OCI-LY7 (cell line): ENCODE measurements at regions not wholly inside any gene's neighbourhood (a gene's known extent, or its start where the extent isn't known, plus 50 kb on each side); places are given as distances from the start of the nearest gene placed in this dataset.

Experiments used
- CTCF ChIP-seq: fragments of 200-600 bp; sonication (generic); conservative IDR thresholded peaks from 2 replicates; pipeline ENCODE4 v1.5.1; 2014; ENCODE audit warnings: mild to moderate bottlenecking, antibody characterized with exemption, low read length, moderate library complexity, mixed read lengths
- EZH2phosphoT487 ChIP-seq: fragments of 200-600 bp; sonication (generic); IDR thresholded peaks from 2 replicates; pipeline ENCODE4 v1.6.1; 2018; ENCODE audit warnings: low read depth, borderline replicate concordance, mild to moderate bottlenecking, mixed run types, antibody characterized with exemption, low read length, moderate library complexity, mixed read lengths

- TF ChIP-seq CTCF (no peak), EZH2phosphoT487 (no peak)
These were observed 1081.6 kb downstream of the BRD1 start for GRCh38 chr22:48745842-48746788.
